Tibial nerve (tissue), 3 donors: ENCODE measurements at regions not wholly inside any gene's neighbourhood (a gene's known extent, or its start where the extent isn't known, plus 50 kb on each side); places are given as distances from the start of the nearest gene placed in this dataset.

Experiments used
- CTCF ChIP-seq, 5 experiments: fragments of 200-600 bp in 3 of 5; fragments of 450-650 bp in 2 of 5; sonication (generic) in 3 of 5; IDR thresholded peaks; one replicate each; pipeline ENCODE4 v1.5.1; 2016 to 2019; ENCODE audit warnings: antibody characterized with exemption in 5 of 5, mild to moderate bottlenecking in 3 of 5, moderate library complexity in 2 of 5
- POLR2A ChIP-seq, 2 donors: fragments of 450-650 bp; IDR thresholded peaks; one replicate each; pipeline ENCODE4 v1.6.1; 2017; ENCODE audit warnings: antibody characterized with exemption in 2 of 2, mild to moderate bottlenecking in 2 of 2, moderate library complexity in 2 of 2

- TF ChIP-seq CTCF (IDR thresholded peaks at IDR 0.05) (no peak), POLR2A (IDR thresholded peaks at IDR 0.05) (no peak)
These were observed 211.2 kb downstream of the TFAP2A start for GRCh38 chr6:10203651-10204050.
